Left lung (tissue), 4 donors: ENCODE measurements at regions not wholly inside any gene's neighbourhood (a gene's known extent, or its start where the extent isn't known, plus 50 kb on each side); places are given as distances from the start of the nearest gene placed in this dataset.

Experiments used
- ATAC-seq: fragments of 200-7000 bp; cut with Tn5 transposase; one replicate; pipeline ENCODE4 v1.9.1; 2020; ENCODE audit warnings: moderate library complexity
- DNase-seq, 4 donors: peaks; one replicate each; pipeline ENCODE4 v3.0.0-alpha.2; 2013 to 2020
- H3K27ac ChIP-seq, 2 donors: fragments of 200-600 bp; sonication (generic) in 1 of 2; one replicate each; pipeline versions ENCODE4 v1.5.0 to v1.8.0; 2020 to 2021
- H3K27me3 ChIP-seq, 2 donors: fragments of 200-600 bp; sonication (generic) in 1 of 2; one replicate each; pipeline versions ENCODE4 v1.5.0 to v1.8.0; 2020 to 2021
- H3K36me3 ChIP-seq, 2 donors: fragments of 200-600 bp; sonication (generic) in 1 of 2; one replicate each; pipeline versions ENCODE4 v1.5.0 to v1.8.0; 2020 to 2021
- H3K4me1 ChIP-seq, 2 donors: fragments of 200-600 bp; one replicate each; pipeline ENCODE4 v1.8.0; 2021
- H3K4me3 ChIP-seq, 2 donors: fragments of 200-600 bp; sonication (generic) in 1 of 2; one replicate each; pipeline versions ENCODE4 v1.5.0 to v1.8.0; 2020 to 2021; ENCODE audit warnings: mild to moderate bottlenecking in 1 of 2
- H3K9me3 ChIP-seq, 2 donors: fragments of 200-600 bp; sonication (generic) in 1 of 2; one replicate each; pipeline versions ENCODE4 v1.5.0 to v1.8.0; 2020 to 2021
- intact Hi-C, 2 donors: fragments of 100-400 bp; cut with DNase I; formaldehyde crosslinking; loops; one replicate each; pipeline versions ENCODE4 v1.11.2 to v1.14.2; 2022
- TF ChIP-seq, protein P1 (sequence below), 2 donors: fragments of 200-600 bp; sonication (generic) in 1 of 2; IDR thresholded peaks; one replicate each; pipeline versions ENCODE4 v1.5.0 to v1.8.0; 2021; ENCODE audit warnings: antibody characterized with exemption in 2 of 2
- donor health status: DM: no; HTN: yes; CAD: no.
- donor health status: DM: no; HTN: no; CAD: no.

DNA sequence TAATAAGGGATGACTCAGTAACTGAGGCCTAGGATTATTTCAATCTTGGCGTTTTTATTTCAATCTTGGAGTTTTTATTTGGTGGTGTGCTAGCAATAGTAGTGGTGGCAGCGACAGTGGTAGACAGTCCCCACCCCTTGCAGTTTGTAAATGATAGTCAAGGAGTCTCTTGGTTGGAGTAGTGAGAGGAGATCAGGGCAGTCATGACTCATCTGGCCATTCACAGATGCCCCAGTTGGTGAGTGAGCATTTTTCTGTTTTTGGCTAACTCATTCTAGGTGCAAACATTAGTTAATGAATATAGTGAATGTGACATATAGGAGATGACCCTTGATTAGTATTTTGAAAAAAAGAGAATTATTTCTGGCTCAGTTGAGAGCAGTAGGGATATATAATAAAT, 93.5 kb upstream of the ADAD1 start:
- Histone ChIP-seq H3K27ac (no peak overlapping the region), H3K27me3 (no peaks in the 10 kb centered on the region), H3K9me3 (no peaks in the 10 kb centered on the region), H3K4me3 (no peak overlapping the region), H3K36me3 (peaks cover 0 to 71% of the 10 kb centered on the region in 2 donors), H3K4me1 (no peaks in the 10 kb centered on the region)
- no peak for ATAC-seq
- TF ChIP-seq, protein P1, sequence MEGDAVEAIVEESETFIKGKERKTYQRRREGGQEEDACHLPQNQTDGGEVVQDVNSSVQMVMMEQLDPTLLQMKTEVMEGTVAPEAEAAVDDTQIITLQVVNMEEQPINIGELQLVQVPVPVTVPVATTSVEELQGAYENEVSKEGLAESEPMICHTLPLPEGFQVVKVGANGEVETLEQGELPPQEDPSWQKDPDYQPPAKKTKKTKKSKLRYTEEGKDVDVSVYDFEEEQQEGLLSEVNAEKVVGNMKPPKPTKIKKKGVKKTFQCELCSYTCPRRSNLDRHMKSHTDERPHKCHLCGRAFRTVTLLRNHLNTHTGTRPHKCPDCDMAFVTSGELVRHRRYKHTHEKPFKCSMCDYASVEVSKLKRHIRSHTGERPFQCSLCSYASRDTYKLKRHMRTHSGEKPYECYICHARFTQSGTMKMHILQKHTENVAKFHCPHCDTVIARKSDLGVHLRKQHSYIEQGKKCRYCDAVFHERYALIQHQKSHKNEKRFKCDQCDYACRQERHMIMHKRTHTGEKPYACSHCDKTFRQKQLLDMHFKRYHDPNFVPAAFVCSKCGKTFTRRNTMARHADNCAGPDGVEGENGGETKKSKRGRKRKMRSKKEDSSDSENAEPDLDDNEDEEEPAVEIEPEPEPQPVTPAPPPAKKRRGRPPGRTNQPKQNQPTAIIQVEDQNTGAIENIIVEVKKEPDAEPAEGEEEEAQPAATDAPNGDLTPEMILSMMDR (IDR thresholded peaks at IDR 0.05) = no peak
- intact Hi-C loops = no loop called here
- DNase-seq = no peak

DNA sequence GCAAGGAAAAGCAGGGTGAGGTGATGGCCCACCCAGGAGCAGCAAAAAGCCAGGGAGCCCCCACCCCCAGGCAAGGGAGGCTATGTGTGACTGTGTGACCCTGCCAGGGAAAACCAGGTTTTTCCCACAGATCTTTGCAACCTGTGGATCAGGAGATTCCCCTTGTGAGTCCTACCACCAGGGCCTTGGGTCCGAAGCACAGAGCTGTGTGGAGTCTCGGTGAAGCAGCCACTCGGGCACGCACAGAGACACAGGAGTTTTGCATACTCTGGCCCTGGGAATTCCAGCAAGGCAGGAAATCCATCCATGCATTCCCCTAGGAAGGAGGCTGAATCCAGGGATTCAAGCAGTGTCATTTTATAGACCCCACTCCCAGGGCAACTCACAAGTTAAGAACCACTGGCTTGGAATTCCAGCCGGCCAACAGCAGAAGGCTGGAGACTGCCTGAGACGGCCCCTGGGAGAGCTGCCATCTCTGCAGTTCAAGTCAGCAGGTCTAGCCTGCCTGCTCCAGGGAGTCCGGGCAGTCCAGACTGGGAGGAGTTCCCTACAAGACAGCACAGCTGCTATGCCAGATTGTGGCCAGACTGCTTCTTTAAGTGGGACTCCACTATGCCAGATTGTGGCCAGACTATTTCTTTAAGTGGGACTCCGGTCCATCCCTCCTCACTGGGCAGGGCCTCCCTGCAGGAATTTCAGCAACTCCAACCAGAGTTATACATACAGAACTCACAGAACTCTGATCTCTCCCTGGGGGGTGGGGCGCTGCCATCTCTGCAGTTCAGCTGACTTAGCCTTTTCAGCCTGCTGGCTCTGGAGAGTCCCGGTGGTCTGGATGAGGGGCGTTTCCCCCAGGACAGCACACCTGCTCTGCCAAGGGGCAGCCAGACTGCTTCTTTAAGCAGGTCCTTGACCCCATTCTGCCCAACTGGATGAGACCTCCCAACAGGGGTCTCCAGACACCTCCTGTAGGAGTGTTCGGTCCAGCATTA, 85.1 kb upstream of the ADAD1 start:
- intact Hi-C loops = no loop called here
- peaks cover 0 to 64% of the 10 kb centered on the region in 2 donors for H3K36me3 ChIP-seq
- ATAC-seq = peak; percentile 52

DNA sequence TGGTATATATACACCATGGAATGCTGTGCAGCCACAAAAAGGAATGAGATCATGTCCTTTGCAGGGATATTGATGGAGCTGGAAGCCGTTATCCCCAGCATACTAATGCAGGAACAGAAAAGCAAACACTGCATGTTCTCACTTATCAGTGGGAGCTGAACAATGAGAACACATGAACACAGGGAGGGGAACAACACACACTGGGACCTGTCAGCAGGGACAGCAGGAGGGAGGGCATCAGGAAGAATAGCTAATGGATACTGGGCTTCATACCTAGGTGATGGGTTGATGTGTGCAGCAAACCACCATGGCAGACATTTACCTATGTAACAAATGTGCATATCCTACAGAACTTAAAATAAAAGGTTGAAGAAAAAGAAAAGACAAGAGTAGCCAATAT, 81.1 kb upstream of the ADAD1 start:
- Histone ChIP-seq H3K36me3 (peaks cover 0 to 43% of the 10 kb centered on the region in 2 donors), H3K27ac (no peak overlapping the region), H3K4me1 (no peaks in the 10 kb centered on the region), H3K4me3 (no peak overlapping the region), H3K9me3 (no peaks in the 10 kb centered on the region), H3K27me3 (no peaks in the 10 kb centered on the region)
- ATAC-seq (no peak), DNase-seq (no peak)
- intact Hi-C loops = no loop called here
- TF ChIP-seq, protein P1 (IDR thresholded peaks at IDR 0.05) = no peak

More for the DNA sequence above, 85.1 kb upstream of the ADAD1 start:
- Histone ChIP-seq H3K9me3 (no peaks in the 10 kb centered on the region), H3K27ac (no peak overlapping the region), H3K4me3 (no peak overlapping the region), H3K27me3 (no peaks in the 10 kb centered on the region), H3K4me1 (no peaks in the 10 kb centered on the region)
- TF ChIP-seq, protein P1 (IDR thresholded peaks at IDR 0.05) = no peak
- peak in 2 of 4 donors; percentile 34 to 40 for DNase-seq

DNA sequence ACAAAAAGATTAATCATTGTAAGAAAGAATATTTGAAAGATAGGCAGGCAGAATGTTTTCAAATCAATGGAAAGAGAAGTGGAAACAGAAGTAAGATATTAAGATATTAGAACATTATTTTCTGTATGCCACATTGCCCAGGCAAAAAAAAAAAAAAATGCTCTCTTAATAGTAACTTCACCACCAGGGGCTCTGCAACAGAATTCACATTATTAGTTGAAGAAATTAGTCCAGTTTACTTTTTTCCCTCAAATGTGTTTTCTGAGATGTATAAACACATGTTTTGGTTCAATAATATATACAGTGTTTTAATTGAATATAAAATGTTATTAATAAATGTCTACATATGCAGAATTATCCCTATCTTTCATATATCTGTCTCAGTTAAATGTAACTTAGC, 78.0 kb upstream of the ADAD1 start:
- Histone ChIP-seq H3K4me1 (no peaks in the 10 kb centered on the region), H3K4me3 (no peak overlapping the region), H3K36me3 (peaks cover 0 to 42% of the 10 kb centered on the region in 2 donors), H3K9me3 (no peaks in the 10 kb centered on the region), H3K27ac (no peak overlapping the region), H3K27me3 (no peaks in the 10 kb centered on the region)
- intact Hi-C loops = no loop called here
- TF ChIP-seq, protein P1 (IDR thresholded peaks at IDR 0.05) = no peak
- DNase-seq (no peak), ATAC-seq (no peak)

DNA sequence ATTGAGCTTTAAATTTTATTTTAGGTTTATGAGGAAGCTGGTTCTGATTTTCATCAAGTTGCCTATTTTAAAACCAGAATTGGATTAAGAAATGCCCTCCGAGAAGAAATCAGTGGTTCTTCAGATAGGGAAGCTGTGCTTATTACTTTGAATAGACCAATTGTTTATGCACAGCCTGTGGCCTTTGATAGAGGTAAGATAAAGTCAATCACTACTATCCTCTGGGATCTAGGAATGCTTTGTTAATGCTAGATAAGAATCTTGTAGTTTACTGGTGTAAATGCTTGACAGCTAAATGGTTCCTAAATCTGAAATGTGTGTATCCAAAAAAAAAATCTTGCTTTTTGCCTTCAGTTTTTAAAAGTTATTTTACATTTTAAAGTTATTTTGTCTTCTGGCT, 73.0 kb upstream of the ADAD1 start:
- intact Hi-C loops = no loop called here
- no peak for ATAC-seq
- Histone ChIP-seq H3K27ac (no peak overlapping the region), H3K9me3 (no peaks in the 10 kb centered on the region), H3K4me1 (no peaks in the 10 kb centered on the region), H3K36me3 (peaks cover 0 to 77% of the 10 kb centered on the region in 2 donors), H3K27me3 (no peaks in the 10 kb centered on the region), H3K4me3 (no peak overlapping the region)
- TF ChIP-seq, protein P1 (IDR thresholded peaks at IDR 0.05) = no peak
- DNase-seq = no peak
